ENCODE measurements at regions not wholly inside any gene's neighbourhood (a gene's known extent, or its start where the extent isn't known, plus 50 kb on each side); places are given as distances from the start of the nearest gene placed in this dataset.

DNA sequence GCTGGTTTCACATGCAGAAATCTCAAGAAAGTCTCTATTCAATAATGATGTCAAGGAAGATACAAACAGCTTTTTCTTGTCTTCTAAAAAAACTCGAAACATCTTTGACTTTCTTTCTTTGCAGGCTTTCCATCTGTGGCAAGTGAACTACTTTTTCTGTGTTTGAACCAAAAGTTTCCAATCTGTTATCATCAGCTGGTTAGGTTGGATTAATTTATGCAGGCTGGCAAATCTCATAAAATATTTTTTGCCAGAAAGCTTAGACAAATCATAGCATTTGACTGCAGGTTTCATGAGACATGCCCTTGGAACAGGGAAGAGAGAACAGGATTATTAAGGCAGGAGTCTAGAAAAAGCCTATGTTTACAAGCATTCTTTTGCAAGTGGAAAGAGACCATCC lies 86.1 kb upstream of the ARHGAP42 start (continued):
- TF ChIP-seq CTCF (IDR thresholded peaks at IDR 0.05; ENCODE audit: control extremely low read depth in 1 of 3, insufficient read depth in 1 of 3, low read depth in 1 of 3, low read length in 3 of 3) (no peak), SIX5 (IDR thresholded peaks at IDR 0.05; ENCODE audit: low read depth, low read length) (no peak), YY1 (IDR thresholded peaks at IDR 0.05; ENCODE audit: low read depth, low read length) (no peak), GABPA (IDR thresholded peaks at IDR 0.05; ENCODE audit: borderline replicate concordance, insufficient read depth, low read length) (no peak)
